OCI-LY3 (cell line): ENCODE measurements at regions not wholly inside any gene's neighbourhood (a gene's known extent, or its start where the extent isn't known, plus 50 kb on each side); places are given as distances from the start of the nearest gene placed in this dataset.
A peak's percentile ranks its signal among the peaks of the same experiment; 100 is the strongest.

Experiments used
- H2AFZ ChIP-seq: fragments of 200-600, 300-600 bp; shearing (Covaris generic); 2 replicates; pipeline ENCODE4 v1.6.0; 2014; ENCODE audit warnings: antibody characterized with exemption, low read depth, low read length
- H3K27ac ChIP-seq: fragments of 200-600, 300-600 bp; sonication (generic); 2 replicates; pipeline ENCODE4 v1.5.1; 2014; ENCODE audit warnings: mild to moderate bottlenecking, low read length, moderate library complexity, mixed read lengths
- H3K27me3 ChIP-seq: fragments of 200-600, 300-600 bp; sonication (generic); 2 replicates; pipeline ENCODE4 v1.6.1; 2014; ENCODE audit warnings: low read depth, low read length, mixed read lengths
- H3K36me3 ChIP-seq: fragments of 200-600, 300-600 bp; sonication (generic); replicated peaks from 2 replicates; pipeline ENCODE3; 2014; ENCODE audit warnings: low read depth, low read length, mixed read lengths
- H3K4me1 ChIP-seq: fragments of 300-600, 200-600 bp; sonication (generic); 2 replicates; pipeline ENCODE4 v1.6.1; 2014; ENCODE audit warnings: low read length, mixed read lengths
- H3K4me2 ChIP-seq: fragments of 200-600, 300-600 bp; sonication (generic); 2 replicates; pipeline ENCODE4 v1.6.1; 2014; ENCODE audit warnings: low read length, mixed read lengths
- H3K4me3 ChIP-seq: fragments of 300-600, 200-600 bp; sonication (generic); 2 replicates; pipeline ENCODE4 v1.5.1; 2014; ENCODE audit warnings: antibody characterized with exemption, mild to moderate bottlenecking, low read length, moderate library complexity
- H3K79me2 ChIP-seq: fragments of 300-600, 200-600 bp; shearing (Covaris generic); 2 replicates; pipeline ENCODE4 v1.6.1; 2014; ENCODE audit warnings: mild to moderate bottlenecking, low read length, mixed read lengths
- H3K9ac ChIP-seq: fragments of 300-600, 200-600 bp; shearing (Covaris generic); 2 replicates; pipeline ENCODE4 v1.6.0; 2014; ENCODE audit warnings: mild to moderate bottlenecking, low read length, moderate library complexity
- H3K9me3 ChIP-seq: fragments of 200-600, 300-600 bp; shearing (Covaris generic); 2 replicates; pipeline ENCODE4 v1.6.1; 2014; ENCODE audit warnings: low read length, mixed read lengths; ENCODE audit not compliant: insufficient read depth
- H4K20me1 ChIP-seq: fragments of 200-600, 300-600 bp; sonication (generic); 2 replicates; pipeline ENCODE4 v1.6.1; 2016; ENCODE audit warnings: low read length, mixed read lengths; ENCODE audit not compliant: insufficient read depth
- EZH2phosphoT487 ChIP-seq: fragments of 200-600 bp; shearing (Covaris generic); IDR thresholded peaks from 2 replicates; pipeline ENCODE4 v1.6.1; 2018; ENCODE audit warnings: antibody characterized with exemption, mixed run types, low read depth
- TF ChIP-seq, protein P1 (sequence below): fragments of 200-600, 300-600 bp; sonication (generic); IDR thresholded peaks from 2 replicates; pipeline ENCODE4 v1.5.1; 2014; ENCODE audit warnings: antibody characterized with exemption, low read length, low read depth

- H3K4me2 ChIP-seq, result no peak overlapping the region
- no peak overlapping the region for H3K4me3 ChIP-seq
- H2AFZ ChIP-seq, result 0 out of 2 replicates have a peak overlapping the region, but pooled peaks have one; percentile 28
- H3K9ac ChIP-seq, result no peak overlapping the region
- no peaks in the 10 kb centered on the region for H3K27me3 ChIP-seq
- no peak overlapping the region for H3K27ac ChIP-seq
- H3K79me2 ChIP-seq, result no peaks in the 10 kb centered on the region
- no peaks in the 10 kb centered on the region for H3K9me3 ChIP-seq
- no peaks in the 10 kb centered on the region for H3K4me1 ChIP-seq
- H3K36me3 ChIP-seq, result no peaks in the 10 kb centered on the region
- TF ChIP-seq, protein P1, sequence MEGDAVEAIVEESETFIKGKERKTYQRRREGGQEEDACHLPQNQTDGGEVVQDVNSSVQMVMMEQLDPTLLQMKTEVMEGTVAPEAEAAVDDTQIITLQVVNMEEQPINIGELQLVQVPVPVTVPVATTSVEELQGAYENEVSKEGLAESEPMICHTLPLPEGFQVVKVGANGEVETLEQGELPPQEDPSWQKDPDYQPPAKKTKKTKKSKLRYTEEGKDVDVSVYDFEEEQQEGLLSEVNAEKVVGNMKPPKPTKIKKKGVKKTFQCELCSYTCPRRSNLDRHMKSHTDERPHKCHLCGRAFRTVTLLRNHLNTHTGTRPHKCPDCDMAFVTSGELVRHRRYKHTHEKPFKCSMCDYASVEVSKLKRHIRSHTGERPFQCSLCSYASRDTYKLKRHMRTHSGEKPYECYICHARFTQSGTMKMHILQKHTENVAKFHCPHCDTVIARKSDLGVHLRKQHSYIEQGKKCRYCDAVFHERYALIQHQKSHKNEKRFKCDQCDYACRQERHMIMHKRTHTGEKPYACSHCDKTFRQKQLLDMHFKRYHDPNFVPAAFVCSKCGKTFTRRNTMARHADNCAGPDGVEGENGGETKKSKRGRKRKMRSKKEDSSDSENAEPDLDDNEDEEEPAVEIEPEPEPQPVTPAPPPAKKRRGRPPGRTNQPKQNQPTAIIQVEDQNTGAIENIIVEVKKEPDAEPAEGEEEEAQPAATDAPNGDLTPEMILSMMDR, result no peak
- no peak for TF ChIP-seq EZH2phosphoT487
- no peaks in the 10 kb centered on the region for H4K20me1 ChIP-seq
These were observed 167.5 kb downstream of the ETAA1 start for GRCh38 chr2:67564626-67565025.

DNA sequence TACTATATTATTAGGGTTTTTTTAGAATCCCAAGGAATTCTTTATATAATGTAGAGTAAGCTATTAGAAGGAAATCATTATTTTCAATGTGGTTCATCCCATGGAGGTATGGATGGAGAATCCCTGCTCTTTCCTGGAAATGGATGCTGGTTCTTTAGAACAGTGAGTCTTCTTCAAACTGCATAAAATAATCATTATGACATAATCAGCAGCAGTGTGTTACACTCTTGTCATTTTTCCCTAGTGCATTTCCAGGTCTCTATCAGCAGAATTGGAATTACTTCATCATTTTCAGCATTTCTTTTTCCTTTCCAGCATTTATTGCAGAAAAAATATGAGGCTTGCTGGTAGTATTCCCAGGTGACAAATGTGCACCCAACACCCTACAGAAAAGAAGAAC is 168.1 kb downstream of the ETAA1 start:
- TF ChIP-seq, protein P1, result no peak
- TF ChIP-seq EZH2phosphoT487, result no peak
- Histone ChIP-seq H3K4me1 (no peaks in the 10 kb centered on the region), H4K20me1 (no peaks in the 10 kb centered on the region), H3K4me2 (no peak overlapping the region), H3K9ac (no peak overlapping the region), H3K9me3 (no peaks in the 10 kb centered on the region), H3K27ac (no peak overlapping the region), H3K27me3 (no peaks in the 10 kb centered on the region), H2AFZ (no peak overlapping the region), H3K4me3 (no peak overlapping the region), H3K79me2 (no peaks in the 10 kb centered on the region), H3K36me3 (no peaks in the 10 kb centered on the region)

DNA sequence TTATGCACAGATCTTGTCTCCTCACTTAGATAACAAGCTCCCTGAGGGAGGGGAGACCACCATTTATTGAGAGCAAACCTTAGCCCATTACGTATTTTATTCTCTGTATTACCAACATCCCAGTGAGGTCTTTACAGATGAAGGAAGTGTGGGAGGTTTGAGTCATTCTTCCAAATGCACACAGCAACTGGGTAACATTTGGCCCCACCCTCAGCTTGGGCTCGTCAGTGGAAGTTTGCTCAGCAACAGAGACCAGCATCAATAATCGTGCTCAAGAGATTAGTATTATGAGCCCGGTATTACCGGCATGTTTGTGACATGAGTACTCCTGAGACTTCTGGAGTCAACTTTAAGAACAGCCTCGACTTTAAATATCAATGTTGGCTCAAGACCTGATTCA is 168.6 kb downstream of the ETAA1 start:
- Histone ChIP-seq H3K4me2 (no peak overlapping the region), H3K4me3 (no peak overlapping the region), H3K27me3 (no peaks in the 10 kb centered on the region), H3K79me2 (no peaks in the 10 kb centered on the region), H3K4me1 (no peaks in the 10 kb centered on the region), H3K9ac (no peak overlapping the region), H3K9me3 (no peaks in the 10 kb centered on the region), H3K36me3 (no peaks in the 10 kb centered on the region), H3K27ac (no peak overlapping the region), H2AFZ (no peak overlapping the region), H4K20me1 (no peaks in the 10 kb centered on the region)
- no peak for TF ChIP-seq EZH2phosphoT487
- TF ChIP-seq, protein P1, result no peak

DNA sequence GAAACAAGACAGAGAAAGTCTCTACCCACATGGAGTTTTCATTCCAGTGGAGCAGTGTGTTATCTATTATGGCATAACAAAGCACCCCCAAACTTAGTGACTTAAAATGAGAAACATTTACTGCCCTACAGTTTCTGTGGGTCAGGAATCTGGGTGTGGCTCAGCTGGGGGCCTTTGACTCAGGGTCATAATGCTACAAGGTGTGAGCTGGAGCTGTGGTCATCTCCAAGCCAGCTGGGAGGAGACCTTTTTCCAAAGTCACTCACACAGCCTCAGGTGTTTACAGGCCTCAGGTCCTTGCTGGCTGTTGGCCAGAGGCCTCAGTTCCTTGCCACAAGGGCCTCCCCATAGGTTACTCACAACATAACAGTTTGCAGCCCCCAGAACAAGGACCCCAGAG is 169.2 kb downstream of the ETAA1 start:
- Histone ChIP-seq H3K27me3 (no peaks in the 10 kb centered on the region), H3K36me3 (no peaks in the 10 kb centered on the region), H3K4me1 (no peaks in the 10 kb centered on the region), H2AFZ (no peak overlapping the region), H3K9me3 (no peaks in the 10 kb centered on the region), H4K20me1 (no peaks in the 10 kb centered on the region), H3K4me3 (no peak overlapping the region), H3K4me2 (no peak overlapping the region), H3K9ac (no peak overlapping the region), H3K27ac (no peak overlapping the region), H3K79me2 (no peaks in the 10 kb centered on the region)
- TF ChIP-seq EZH2phosphoT487, result no peak
- TF ChIP-seq, protein P1, result no peak
